Fibroblast of lung (primary cell): ENCODE measurements at regions not wholly inside any gene's neighbourhood (a gene's known extent, or its start where the extent isn't known, plus 50 kb on each side); places are given as distances from the start of the nearest gene placed in this dataset.

Source experiments
- DNase-seq, 2 donors: peaks; one replicate each; pipeline versions ENCODE4 v3.0.0 to v3.0.0-alpha.2; 2010; ENCODE audit warnings: low read depth in 2 of 2
- H2AFZ ChIP-seq: 2 replicates; pipeline ENCODE4 v1.5.1; 2012; ENCODE audit warnings: low read length, control low read depth, inconsistent platforms
- H3K27ac ChIP-seq: 2 replicates; pipeline ENCODE4 v1.5.1; 2011; ENCODE audit warnings: low read length, control low read depth; ENCODE audit not compliant: insufficient read depth
- H3K27me3 ChIP-seq: 2 replicates; pipeline ENCODE4 v1.5.1; 2011; ENCODE audit warnings: mild to moderate bottlenecking, low read length; ENCODE audit not compliant: control insufficient read depth, insufficient read depth
- H3K36me3 ChIP-seq: 2 replicates; pipeline ENCODE4 v1.5.1; 2011; ENCODE audit warnings: low read length; ENCODE audit not compliant: control insufficient read depth, insufficient read depth
- H3K4me1 ChIP-seq: 2 replicates; pipeline ENCODE4 v1.5.1; 2011; ENCODE audit warnings: low read length; ENCODE audit not compliant: control insufficient read depth, insufficient read depth; ENCODE audit errors: extremely low read depth
- H3K4me2 ChIP-seq: 2 replicates; pipeline ENCODE4 v1.5.1; 2011; ENCODE audit warnings: low read length, control low read depth; ENCODE audit not compliant: insufficient read depth; ENCODE audit errors: extremely low read depth
- H3K4me3 ChIP-seq, 4 experiments: fragments of 200-600 bp in 1 of 4; sonication (generic) in 1 of 4; replicated peaks in 1 of 4; 2 replicates each; pipeline ENCODE4 v1.5.1; 2011 to 2016; ENCODE audit warnings: low read length in 4 of 4, low read depth in 3 of 4, mild to moderate bottlenecking in 3 of 4, control low read depth in 2 of 4, inconsistent platforms in 1 of 4, mixed read lengths in 1 of 4; ENCODE audit not compliant: insufficient read depth in 1 of 4; ENCODE audit errors: control extremely low read depth in 1 of 4
- H3K79me2 ChIP-seq: 2 replicates; pipeline ENCODE4 v1.5.1; 2012; ENCODE audit warnings: mild to moderate bottlenecking, low read length, inconsistent platforms; ENCODE audit not compliant: control insufficient read depth, insufficient read depth
- H3K9ac ChIP-seq: 2 replicates; pipeline ENCODE4 v1.5.1; 2011; ENCODE audit warnings: mild to moderate bottlenecking, low read length, control low read depth; ENCODE audit not compliant: insufficient read depth
- H3K9me3 ChIP-seq: 2 replicates; pipeline ENCODE4 v1.5.1; 2012; ENCODE audit warnings: low read depth, low read length; ENCODE audit not compliant: control insufficient read depth, insufficient read depth
- H4K20me1 ChIP-seq: 2 replicates; pipeline ENCODE4 v1.5.1; 2011; ENCODE audit warnings: low read length; ENCODE audit not compliant: control insufficient read depth, insufficient read depth; ENCODE audit errors: extremely low read depth
- EZH2 ChIP-seq: IDR thresholded peaks from 2 replicates; pipeline ENCODE4 v1.5.1; 2012; ENCODE audit warnings: low read length, control low read depth, mild to moderate bottlenecking; ENCODE audit errors: missing control alignments
- TF ChIP-seq, protein P1 (sequence below), 2 donors: IDR thresholded peaks in 1 of 2; conservative IDR thresholded peaks in 1 of 2; 1 replicate in 1 of 2; 2 replicates in 1 of 2; pipeline ENCODE4 v1.5.1; 2011 to 2012; ENCODE audit warnings: low read length in 2 of 2, control low read depth in 1 of 2, inconsistent platforms in 1 of 2, low read depth in 1 of 2, mild to moderate bottlenecking in 1 of 2

DNA sequence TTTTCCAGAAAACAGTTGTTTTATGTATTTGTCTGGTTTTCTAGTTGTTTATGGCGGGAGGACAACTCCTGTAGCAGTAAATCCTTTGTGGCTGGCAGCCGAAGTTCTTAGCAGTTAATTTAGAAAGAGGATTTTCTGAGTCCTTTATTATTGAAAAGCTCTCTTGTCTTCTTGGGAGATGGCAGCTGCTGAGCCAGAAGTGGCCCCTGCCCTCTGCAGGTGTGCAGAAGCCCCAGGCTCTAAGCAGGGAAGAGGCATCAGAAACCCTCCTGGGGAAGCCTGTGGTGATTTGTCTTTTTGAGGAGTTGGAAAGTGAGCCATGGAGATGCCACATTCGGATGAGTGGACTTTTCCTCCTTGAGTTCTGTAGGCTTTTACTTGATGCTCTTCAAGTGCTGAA lies 106.3 kb downstream of the GLRX3 start:
- TF ChIP-seq, protein P1, sequence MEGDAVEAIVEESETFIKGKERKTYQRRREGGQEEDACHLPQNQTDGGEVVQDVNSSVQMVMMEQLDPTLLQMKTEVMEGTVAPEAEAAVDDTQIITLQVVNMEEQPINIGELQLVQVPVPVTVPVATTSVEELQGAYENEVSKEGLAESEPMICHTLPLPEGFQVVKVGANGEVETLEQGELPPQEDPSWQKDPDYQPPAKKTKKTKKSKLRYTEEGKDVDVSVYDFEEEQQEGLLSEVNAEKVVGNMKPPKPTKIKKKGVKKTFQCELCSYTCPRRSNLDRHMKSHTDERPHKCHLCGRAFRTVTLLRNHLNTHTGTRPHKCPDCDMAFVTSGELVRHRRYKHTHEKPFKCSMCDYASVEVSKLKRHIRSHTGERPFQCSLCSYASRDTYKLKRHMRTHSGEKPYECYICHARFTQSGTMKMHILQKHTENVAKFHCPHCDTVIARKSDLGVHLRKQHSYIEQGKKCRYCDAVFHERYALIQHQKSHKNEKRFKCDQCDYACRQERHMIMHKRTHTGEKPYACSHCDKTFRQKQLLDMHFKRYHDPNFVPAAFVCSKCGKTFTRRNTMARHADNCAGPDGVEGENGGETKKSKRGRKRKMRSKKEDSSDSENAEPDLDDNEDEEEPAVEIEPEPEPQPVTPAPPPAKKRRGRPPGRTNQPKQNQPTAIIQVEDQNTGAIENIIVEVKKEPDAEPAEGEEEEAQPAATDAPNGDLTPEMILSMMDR (conservative IDR thresholded peaks at IDR 0.05 in 1 of 2, IDR thresholded peaks at IDR 0.05 in 1 of 2; ENCODE audit: low read depth in 1 of 2, low read length in 2 of 2) = no peak
- no peak for TF ChIP-seq EZH2
- Histone ChIP-seq H4K20me1 (no peaks in the 10 kb centered on the region), H3K27ac (no peak overlapping the region), H3K79me2 (no peaks in the 10 kb centered on the region), H3K9me3 (no peaks in the 10 kb centered on the region), H3K4me1 (no peaks in the 10 kb centered on the region), H3K4me3 (no peak overlapping the region), H3K27me3 (no peaks in the 10 kb centered on the region), H3K36me3 (no peaks in the 10 kb centered on the region), H2AFZ (no peak overlapping the region), H3K9ac (no peak overlapping the region), H3K4me2 (no peak overlapping the region)
- no peak for DNase-seq

DNA sequence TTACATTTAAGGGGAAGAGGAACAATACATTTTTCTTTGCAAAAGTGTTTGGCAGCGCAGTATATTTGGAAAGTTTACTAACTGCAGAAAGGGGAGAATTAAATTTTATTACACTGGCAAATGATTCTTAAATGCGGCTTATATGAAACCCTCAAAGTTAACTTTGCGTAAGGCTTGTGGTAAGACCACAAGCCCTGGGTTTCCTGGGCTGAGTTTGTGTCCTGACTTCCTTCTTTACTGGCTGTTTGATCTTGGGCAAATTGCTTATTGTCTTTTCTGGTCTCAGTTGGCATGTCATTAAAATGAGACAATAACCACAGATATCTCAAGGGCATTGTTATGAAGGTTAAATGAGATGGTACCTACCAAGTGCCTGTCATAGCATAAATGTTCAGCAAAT lies 106.8 kb downstream of the GLRX3 start:
- H3K4me1 ChIP-seq = no peaks in the 10 kb centered on the region
- no peaks in the 10 kb centered on the region for H3K36me3 ChIP-seq
- H4K20me1 ChIP-seq = no peaks in the 10 kb centered on the region
- H3K79me2 ChIP-seq = no peaks in the 10 kb centered on the region
- H3K27me3 ChIP-seq = no peaks in the 10 kb centered on the region
- H3K9ac ChIP-seq = no peak overlapping the region
- no peak overlapping the region for H3K4me2 ChIP-seq
- no peak for DNase-seq
- H3K9me3 ChIP-seq = no peaks in the 10 kb centered on the region
- no peak overlapping the region for H2AFZ ChIP-seq
- no peak overlapping the region for H3K27ac ChIP-seq
- H3K4me3 ChIP-seq = no peak overlapping the region
- TF ChIP-seq, protein P1 (conservative IDR thresholded peaks at IDR 0.05 in 1 of 2, IDR thresholded peaks at IDR 0.05 in 1 of 2; ENCODE audit: low read depth in 1 of 2, low read length in 2 of 2) = no peak
- TF ChIP-seq EZH2 = no peak

DNA sequence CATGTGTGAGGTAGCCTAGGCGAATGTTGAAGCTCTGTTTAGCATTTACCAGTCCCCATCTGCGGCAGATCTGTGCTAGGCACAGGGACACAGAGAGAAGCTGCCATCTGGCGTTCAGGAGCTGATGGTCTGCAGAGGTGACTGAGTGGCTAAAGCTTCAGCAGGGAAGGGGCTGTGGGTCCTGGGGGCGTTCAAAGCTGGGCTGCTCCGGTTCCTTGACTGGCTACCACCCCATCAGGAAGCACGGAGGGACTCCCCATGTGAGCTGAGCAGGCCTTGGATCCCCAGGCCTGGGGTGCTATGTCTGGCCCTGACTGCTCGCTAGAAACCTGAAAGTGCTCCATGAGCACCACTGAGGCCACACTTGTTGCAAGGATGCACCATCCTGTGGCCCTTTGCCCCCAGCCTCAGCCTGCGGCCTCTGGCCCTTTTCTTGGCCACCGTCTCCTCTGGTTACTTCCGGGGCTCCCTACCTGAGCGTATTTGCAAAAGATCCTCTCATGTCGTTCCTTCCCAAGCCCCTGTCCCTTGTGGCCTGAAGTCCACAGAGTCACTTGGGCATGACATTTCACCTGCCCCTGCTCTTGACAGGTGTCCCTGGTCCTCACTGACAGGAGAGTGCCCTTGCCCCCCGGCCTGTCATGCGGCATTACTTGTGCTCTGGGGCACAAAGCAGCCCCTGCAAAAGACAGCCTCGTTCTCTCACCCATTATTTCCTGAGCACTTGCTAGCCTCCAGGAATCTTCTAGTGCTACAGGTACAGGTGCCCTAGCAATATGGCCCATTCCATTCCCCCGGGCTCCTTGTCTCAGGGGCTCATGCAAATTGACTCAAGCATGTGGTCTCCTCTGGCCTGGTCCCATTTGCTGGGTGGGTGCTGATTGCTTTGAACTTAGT lies 108.1 kb downstream of the GLRX3 start:
- no peaks in the 10 kb centered on the region for H3K36me3 ChIP-seq
- no peak overlapping the region for H3K4me2 ChIP-seq
- no peaks in the 10 kb centered on the region for H3K79me2 ChIP-seq
- no peak overlapping the region for H3K9ac ChIP-seq
- H3K9me3 ChIP-seq = no peaks in the 10 kb centered on the region
- no peak for DNase-seq
- H4K20me1 ChIP-seq = no peaks in the 10 kb centered on the region
- no peak overlapping the region for H2AFZ ChIP-seq
- no peak overlapping the region for H3K4me3 ChIP-seq
- no peaks in the 10 kb centered on the region for H3K27me3 ChIP-seq
- no peaks in the 10 kb centered on the region for H3K4me1 ChIP-seq
- no peak for TF ChIP-seq EZH2
- TF ChIP-seq, protein P1 (conservative IDR thresholded peaks at IDR 0.05 in 1 of 2, IDR thresholded peaks at IDR 0.05 in 1 of 2; ENCODE audit: low read depth in 1 of 2, low read length in 2 of 2) = no peak
- H3K27ac ChIP-seq = no peak overlapping the region
